HK-2 (cell line): ENCODE measurements at regions not wholly inside any gene's neighbourhood (a gene's known extent, or its start where the extent isn't known, plus 50 kb on each side); places are given as distances from the start of the nearest gene placed in this dataset.

Experiments used
- DNase-seq: peaks from one replicate; pipeline ENCODE4 v3.0.0-alpha.2; 2018; ENCODE audit not compliant: unreplicated experiment

- DNase-seq, result no peak
Observed at GRCh38 chr17:73694491-73694890, 50.2 kb upstream of the SDK2 start.

GRCh38 chr17:73695035-73695738 is 50.9 kb upstream of the SDK2 start:
- DNase-seq, result no peak

- DNase-seq, result no peak
Observed at GRCh38 chr17:73696251-73696650, 52.0 kb upstream of the SDK2 start.

- no peak for DNase-seq
Observed at GRCh38 chr17:73697872-73698271, 53.6 kb upstream of the SDK2 start.

GRCh38 chr17:73698966-73699365 is 54.7 kb upstream of the SDK2 start:
- DNase-seq, result no peak

GRCh38 chr17:73701701-73702100 is 57.5 kb upstream of the SDK2 start:
- no peak for DNase-seq

GRCh38 chr17:73703192-73703591 is 58.9 kb upstream of the SDK2 start:
- DNase-seq, result no peak

GRCh38 chr17:73703917-73704316 is 59.7 kb upstream of the SDK2 start:
- no peak for DNase-seq

GRCh38 chr17:73705594-73705993 is 61.3 kb upstream of the SDK2 start:
- peak; percentile 9 for DNase-seq

- no peak for DNase-seq
Observed at GRCh38 chr17:73706428-73706827, 62.2 kb upstream of the SDK2 start.

GRCh38 chr17:73706858-73707257 is 62.6 kb upstream of the SDK2 start:
- DNase-seq, result no peak

GRCh38 chr17:73707358-73707757 is 63.1 kb upstream of the SDK2 start:
- no peak for DNase-seq

GRCh38 chr17:73710095-73710592 is 65.9 kb upstream of the SDK2 start:
- DNase-seq, result peak; percentile 54

- DNase-seq, result no peak
Observed at GRCh38 chr17:73711184-73711583, 66.9 kb upstream of the SDK2 start.

GRCh38 chr17:73711916-73712315 is 67.7 kb upstream of the SDK2 start:
- DNase-seq, result no peak

- DNase-seq, result no peak
Observed at GRCh38 chr17:73713136-73713535, 68.9 kb upstream of the SDK2 start.

- DNase-seq, result no peak
Observed at GRCh38 chr17:73715769-73716168, 71.5 kb upstream of the SDK2 start.

GRCh38 chr17:73717690-73718089 is 73.4 kb upstream of the SDK2 start:
- no peak for DNase-seq

GRCh38 chr17:73718362-73718761 is 74.1 kb upstream of the SDK2 start:
- DNase-seq, result no peak

GRCh38 chr17:73718912-73719311 is 74.7 kb upstream of the SDK2 start:
- DNase-seq, result no peak

GRCh38 chr17:73719588-73720071 is 75.4 kb upstream of the SDK2 start:
- no peak for DNase-seq

GRCh38 chr17:73720187-73720834 is 76.1 kb upstream of the SDK2 start:
- DNase-seq, result no peak

- no peak for DNase-seq
Observed at GRCh38 chr17:73722165-73722564, 77.9 kb upstream of the SDK2 start.
